DOHH2 (cell line): ENCODE measurements at regions not wholly inside any gene's neighbourhood (a gene's known extent, or its start where the extent isn't known, plus 50 kb on each side); places are given as distances from the start of the nearest gene placed in this dataset.

Source experiments
- H3F3A ChIP-seq: fragments of 200-600 bp; sonication (generic), shearing (Covaris generic); 2 replicates; pipeline ENCODE4 v1.6.0; 2016; ENCODE audit warnings: antibody characterized with exemption, mild to moderate bottlenecking; ENCODE audit not compliant: control insufficient read depth, insufficient read depth
- H3K27ac ChIP-seq: fragments of 200-600 bp; sonication (generic); 2 replicates; pipeline ENCODE4 v1.5.1; 2014; ENCODE audit warnings: low read depth, mild to moderate bottlenecking, low read length, moderate library complexity
- H3K27me3 ChIP-seq: fragments of 200-600 bp; sonication (generic); 2 replicates; pipeline ENCODE4 v1.6.1; 2014; ENCODE audit warnings: mild to moderate bottlenecking, low read length, mixed read lengths; ENCODE audit not compliant: control insufficient read depth
- H3K36me3 ChIP-seq: fragments of 200-600 bp; sonication (generic); 2 replicates; pipeline ENCODE4 v1.6.1; 2014; ENCODE audit warnings: mild to moderate bottlenecking, low read length, moderate library complexity, mixed read lengths; ENCODE audit not compliant: control insufficient read depth
- H3K4me1 ChIP-seq: fragments of 200-600 bp; sonication (generic); 2 replicates; pipeline ENCODE4 v1.6.1; 2014; ENCODE audit warnings: mild to moderate bottlenecking, low read length, mixed read lengths; ENCODE audit not compliant: control insufficient read depth
- H3K4me2 ChIP-seq: fragments of 200-600 bp; sonication (generic); 2 replicates; pipeline ENCODE4 v1.6.0; 2014; ENCODE audit warnings: mild to moderate bottlenecking, low read length, moderate library complexity
- H3K4me3 ChIP-seq: fragments of 200-600 bp; sonication (generic); 2 replicates; pipeline ENCODE4 v1.5.1; 2014; ENCODE audit warnings: mild to moderate bottlenecking, low read length, mixed read lengths
- H3K79me2 ChIP-seq: fragments of 200-600 bp; sonication (generic); 2 replicates; pipeline ENCODE4 v1.6.1; 2014; ENCODE audit warnings: mild to moderate bottlenecking, low read length, mixed read lengths; ENCODE audit not compliant: control insufficient read depth
- H3K9me2 ChIP-seq: fragments of 200-600 bp; sonication (generic); replicated peaks from 2 replicates; pipeline ENCODE4 v1.6.1; 2014; ENCODE audit warnings: mild to moderate bottlenecking, low read length, mixed read lengths; ENCODE audit not compliant: control insufficient read depth
- H3K9me3 ChIP-seq: fragments of 200-600 bp; sonication (generic); 2 replicates; pipeline ENCODE4 v1.6.1; 2014; ENCODE audit warnings: antibody characterized with exemption, low read length, mixed read lengths; ENCODE audit not compliant: control insufficient read depth, insufficient read depth
- H4K20me1 ChIP-seq: fragments of 200-600 bp; sonication (generic); 2 replicates; pipeline ENCODE4 v1.6.0; 2014; ENCODE audit warnings: low read depth, mild to moderate bottlenecking, antibody characterized with exemption, low read length, moderate library complexity; ENCODE audit not compliant: control insufficient read depth, insufficient read depth
- EZH2phosphoT487 ChIP-seq: fragments of 200-600 bp; sonication (generic); IDR thresholded peaks from 2 replicates; pipeline ENCODE4 v1.6.1; 2017; ENCODE audit warnings: borderline replicate concordance, mild to moderate bottlenecking, antibody characterized with exemption, low read length, moderate library complexity, mixed read lengths
- TF ChIP-seq, protein P1 (sequence below): fragments of 200-600 bp; sonication (generic); IDR thresholded peaks from one replicate; pipeline ENCODE4 v1.5.1; 2014; ENCODE audit warnings: antibody characterized with exemption, mild to moderate bottlenecking, low read depth, low read length; ENCODE audit not compliant: poor library complexity, severe bottlenecking

DNA sequence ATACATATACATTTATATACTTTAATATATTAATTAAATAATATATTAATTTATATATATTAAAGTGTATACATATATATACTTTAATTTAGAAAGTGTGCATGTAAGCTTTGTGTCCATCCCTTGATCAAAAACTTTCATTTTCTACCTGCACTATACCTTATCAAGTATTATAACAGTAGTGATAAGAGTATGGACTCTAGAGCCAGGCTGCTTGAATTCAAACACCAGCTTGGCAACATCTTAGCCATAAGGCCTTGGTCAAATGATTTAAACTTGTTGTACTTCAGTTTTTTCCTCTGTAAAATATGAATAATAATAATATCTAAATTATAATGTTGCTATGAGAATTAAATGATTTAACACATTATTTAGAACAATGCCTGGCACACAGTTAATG lies 327.6 kb upstream of the NECTIN3 start:
- H3K4me3 ChIP-seq = no peak overlapping the region
- no peaks in the 10 kb centered on the region for H3F3A ChIP-seq
- no peaks in the 10 kb centered on the region for H3K27me3 ChIP-seq
- H4K20me1 ChIP-seq = no peaks in the 10 kb centered on the region
- H3K4me2 ChIP-seq = no peak overlapping the region
- no peaks in the 10 kb centered on the region for H3K79me2 ChIP-seq
- H3K4me1 ChIP-seq = no peaks in the 10 kb centered on the region
- H3K9me2 ChIP-seq = no peaks in the 10 kb centered on the region
- H3K27ac ChIP-seq = no peak overlapping the region
- H3K36me3 ChIP-seq = no peaks in the 10 kb centered on the region
- TF ChIP-seq, protein P1, sequence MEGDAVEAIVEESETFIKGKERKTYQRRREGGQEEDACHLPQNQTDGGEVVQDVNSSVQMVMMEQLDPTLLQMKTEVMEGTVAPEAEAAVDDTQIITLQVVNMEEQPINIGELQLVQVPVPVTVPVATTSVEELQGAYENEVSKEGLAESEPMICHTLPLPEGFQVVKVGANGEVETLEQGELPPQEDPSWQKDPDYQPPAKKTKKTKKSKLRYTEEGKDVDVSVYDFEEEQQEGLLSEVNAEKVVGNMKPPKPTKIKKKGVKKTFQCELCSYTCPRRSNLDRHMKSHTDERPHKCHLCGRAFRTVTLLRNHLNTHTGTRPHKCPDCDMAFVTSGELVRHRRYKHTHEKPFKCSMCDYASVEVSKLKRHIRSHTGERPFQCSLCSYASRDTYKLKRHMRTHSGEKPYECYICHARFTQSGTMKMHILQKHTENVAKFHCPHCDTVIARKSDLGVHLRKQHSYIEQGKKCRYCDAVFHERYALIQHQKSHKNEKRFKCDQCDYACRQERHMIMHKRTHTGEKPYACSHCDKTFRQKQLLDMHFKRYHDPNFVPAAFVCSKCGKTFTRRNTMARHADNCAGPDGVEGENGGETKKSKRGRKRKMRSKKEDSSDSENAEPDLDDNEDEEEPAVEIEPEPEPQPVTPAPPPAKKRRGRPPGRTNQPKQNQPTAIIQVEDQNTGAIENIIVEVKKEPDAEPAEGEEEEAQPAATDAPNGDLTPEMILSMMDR = no peak
- no peak for TF ChIP-seq EZH2phosphoT487
- H3K9me3 ChIP-seq = no peaks in the 10 kb centered on the region

DNA sequence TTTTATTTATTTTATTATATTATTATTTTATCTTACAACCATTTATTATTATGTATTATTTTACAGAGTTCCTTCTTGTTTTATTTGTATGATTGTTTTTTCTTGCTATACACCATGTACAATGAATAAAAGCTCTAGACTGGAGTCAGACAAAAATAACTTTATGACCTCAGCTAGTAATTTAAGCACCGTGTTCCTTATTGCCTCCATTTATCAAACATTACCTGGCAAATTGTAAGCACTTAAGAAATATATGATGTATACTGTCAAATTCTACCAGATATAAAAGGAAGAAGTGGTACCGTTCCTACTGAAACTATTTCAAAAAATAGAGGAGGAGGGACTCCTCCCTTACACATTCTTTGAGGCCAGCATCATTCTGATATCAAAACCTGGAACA lies 326.9 kb upstream of the NECTIN3 start:
- Histone ChIP-seq H3K27ac (no peak overlapping the region), H3K4me2 (no peak overlapping the region), H3K4me1 (no peaks in the 10 kb centered on the region), H3K4me3 (no peak overlapping the region), H3K79me2 (no peaks in the 10 kb centered on the region), H3K27me3 (no peaks in the 10 kb centered on the region), H3K36me3 (no peaks in the 10 kb centered on the region), H4K20me1 (no peaks in the 10 kb centered on the region), H3F3A (no peaks in the 10 kb centered on the region), H3K9me3 (no peaks in the 10 kb centered on the region), H3K9me2 (no peaks in the 10 kb centered on the region)
- TF ChIP-seq EZH2phosphoT487 = no peak
- TF ChIP-seq, protein P1 = no peak

DNA sequence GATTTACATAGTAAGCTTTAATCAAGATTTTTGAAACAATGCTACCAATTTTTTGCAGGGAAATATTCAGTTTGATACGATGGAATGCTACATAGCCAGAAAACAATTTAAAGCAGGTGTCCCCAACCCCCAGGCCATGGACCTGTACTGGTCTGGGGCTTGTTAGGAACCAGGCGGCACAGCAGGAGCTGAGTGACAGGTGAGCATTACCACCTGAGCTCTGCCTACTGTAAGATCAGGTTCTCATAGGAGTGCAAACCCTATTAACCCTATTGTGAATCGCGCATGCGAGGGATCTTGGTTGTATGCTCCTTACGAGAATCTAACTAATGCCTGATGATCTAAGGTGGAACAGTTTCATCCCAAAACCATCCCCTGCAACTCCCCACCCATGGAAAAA lies 322.6 kb upstream of the NECTIN3 start:
- Histone ChIP-seq H3K9me2 (no peaks in the 10 kb centered on the region), H3K79me2 (no peaks in the 10 kb centered on the region)
- TF ChIP-seq, protein P1 = no peak
- TF ChIP-seq EZH2phosphoT487 = no peak

DNA sequence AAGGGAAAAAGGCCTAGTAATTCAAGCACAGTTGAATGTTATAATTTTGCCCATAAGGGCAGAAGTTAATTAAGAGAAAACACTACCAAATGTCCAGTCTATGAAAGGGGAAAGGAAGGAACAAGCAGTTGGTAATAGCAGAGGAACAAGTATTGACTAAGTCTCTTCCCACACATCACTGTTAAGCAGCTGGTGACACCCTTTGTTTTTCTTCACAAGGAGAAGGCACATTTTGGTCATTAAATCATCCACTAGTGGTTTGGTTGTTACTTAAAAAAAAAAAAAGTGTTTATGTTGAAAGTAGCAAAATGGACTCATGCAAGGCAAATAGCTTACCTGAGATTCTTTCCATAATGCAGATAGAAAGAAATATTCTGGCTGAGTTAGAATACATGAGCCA lies 321.4 kb upstream of the NECTIN3 start:
- no peak for TF ChIP-seq EZH2phosphoT487
- TF ChIP-seq, protein P1 = no peak
- Histone ChIP-seq H3K79me2 (no peaks in the 10 kb centered on the region), H3K36me3 (no peaks in the 10 kb centered on the region), H4K20me1 (no peaks in the 10 kb centered on the region), H3K27ac (no peak overlapping the region), H3K27me3 (no peaks in the 10 kb centered on the region), H3F3A (no peaks in the 10 kb centered on the region), H3K9me2 (no peaks in the 10 kb centered on the region), H3K4me2 (no peak overlapping the region), H3K9me3 (no peaks in the 10 kb centered on the region), H3K4me1 (no peaks in the 10 kb centered on the region), H3K4me3 (no peak overlapping the region)

More for the DNA sequence above, 322.6 kb upstream of the NECTIN3 start:
- Histone ChIP-seq H3F3A (no peaks in the 10 kb centered on the region), H3K4me1 (no peaks in the 10 kb centered on the region), H3K27ac (no peak overlapping the region), H3K36me3 (no peaks in the 10 kb centered on the region), H3K9me3 (no peaks in the 10 kb centered on the region), H4K20me1 (no peaks in the 10 kb centered on the region), H3K27me3 (no peaks in the 10 kb centered on the region), H3K4me3 (no peak overlapping the region), H3K4me2 (no peak overlapping the region)
